Activated CD8-positive, alpha-beta memory T cell treated with anti-CD3 and anti-CD28 coated beads, Interleukin-2, amount 50 U/mL, for 24 hours (primary cell): ENCODE measurements at regions not wholly inside any gene's neighbourhood (a gene's known extent, or its start where the extent isn't known, plus 50 kb on each side); places are given as distances from the start of the nearest gene placed in this dataset.
"Not testable (repeated sequence)": the region's sequence is repeated elsewhere in the genome, so short reads cannot be mapped to it uniquely, and the experiment has no call there.

ENCODE experiments used
- DNase-seq: peaks from one replicate; pipeline ENCODE4 v3.0.0-alpha.2; 2020; ENCODE audit errors: extremely low read depth

- no peak for DNase-seq
These were observed 478.7 kb downstream of the TYW1 start for GRCh38 chr7:67475293-67475692.

- DNase-seq = no peak
These were observed 481.4 kb downstream of the TYW1 start for GRCh38 chr7:67478066-67478465.

- DNase-seq = no peak
These were observed 487.7 kb downstream of the TYW1 start for GRCh38 chr7:67484244-67484751.

GRCh38 chr7:67486401-67486800, 489.8 kb downstream of the TYW1 start:
- no peak for DNase-seq

- no peak for DNase-seq
These were observed 490.7 kb downstream of the TYW1 start for GRCh38 chr7:67487316-67487715.

GRCh38 chr7:67489881-67490280, 493.2 kb downstream of the TYW1 start:
- DNase-seq = no peak

- DNase-seq = no peak
These were observed 496.7 kb downstream of the TYW1 start for GRCh38 chr7:67493366-67493765.

GRCh38 chr7:67496589-67496988, 500.0 kb downstream of the TYW1 start:
- DNase-seq = no peak

- not testable (repeated sequence) for DNase-seq
These were observed 501.3 kb downstream of the TYW1 start for GRCh38 chr7:67497914-67498313.

- no peak for DNase-seq
These were observed 506.3 kb downstream of the TYW1 start for GRCh38 chr7:67502929-67503328.

GRCh38 chr7:67505449-67505848, 508.8 kb downstream of the TYW1 start:
- no peak for DNase-seq

GRCh38 chr7:67512481-67512880, 515.8 kb downstream of the TYW1 start:
- DNase-seq = no peak

- no peak for DNase-seq
These were observed 521.9 kb downstream of the TYW1 start for GRCh38 chr7:67518580-67518979.

GRCh38 chr7:67519171-67519570, 522.5 kb downstream of the TYW1 start:
- no peak for DNase-seq

GRCh38 chr7:67522504-67522903, 525.9 kb downstream of the TYW1 start:
- no peak for DNase-seq

- no peak for DNase-seq
These were observed 527.1 kb downstream of the TYW1 start for GRCh38 chr7:67523713-67524112.

GRCh38 chr7:67525588-67525987, 529.0 kb downstream of the TYW1 start:
- DNase-seq = no peak

GRCh38 chr7:67535241-67535989, 538.8 kb downstream of the TYW1 start:
- DNase-seq = no peak

GRCh38 chr7:67542916-67543315, 546.3 kb downstream of the TYW1 start:
- no peak for DNase-seq

GRCh38 chr7:67547183-67547907, 550.7 kb downstream of the TYW1 start:
- DNase-seq = no peak

GRCh38 chr7:67549126-67549525, 552.5 kb downstream of the TYW1 start:
- no peak for DNase-seq

- DNase-seq = no peak
These were observed 554.3 kb downstream of the TYW1 start for GRCh38 chr7:67550801-67551436.

- no peak for DNase-seq
These were observed 556.1 kb downstream of the TYW1 start for GRCh38 chr7:67552738-67553137.
